GM12878 (cell line): ENCODE measurements at regions not wholly inside any gene's neighbourhood (a gene's known extent, or its start where the extent isn't known, plus 50 kb on each side); places are given as distances from the start of the nearest gene placed in this dataset.

ENCODE experiments used
- ATAC-seq: fragments of 200-7000 bp; cut with Tn5 transposase; 3 replicates; pipeline ENCODE4 v1.9.1; 2020; ENCODE audit warnings: mild to moderate bottlenecking, moderate library complexity
- BruUV-seq: library from RNA; stranded (reverse); fragments of 400-500 nt; replicated peaks from 2 replicates; lab custom pipeline; 2021; lab: Mats Ljungman, UMichigan
- CTCF ChIA-PET: fragments of 300-600 bp; sonication (Branson Sonifier 250); formaldehyde crosslinking; extraction: SDS; loops from one replicate; lab custom pipeline; 2021; ENCODE audit warnings: inconsistent platforms; lab: Yijun Ruan, JAX
- POLR2A ChIA-PET: fragments of 350-600 bp; formaldehyde crosslinking; extraction: SDS; loops from one replicate; lab custom pipeline; 2021; ENCODE audit warnings: inconsistent platforms; lab: Charles Lee
- RAD21 ChIA-PET: fragments of 300-600 bp; sonication (Branson Sonifier 250); formaldehyde crosslinking; loops from one replicate; lab custom pipeline; 2023; ENCODE audit warnings: antibody characterized with exemption; ENCODE audit not compliant: unreplicated experiment; lab: Charles Lee
- SMC1A ChIA-PET: fragments of 300-600 bp; sonication (Branson Sonifier 250); formaldehyde crosslinking; loops from one replicate; lab custom pipeline; 2023; ENCODE audit not compliant: unreplicated experiment, uncharacterized antibody; lab: Charles Lee
- DNase-seq: peaks from one replicate; pipeline ENCODE4 v3.0.0-alpha.2; 2011; ENCODE audit warnings: low read depth, low spot score
- FAIRE-seq: peaks from 3 replicates; lab custom pipeline; 2011; peaks lifted over from hg19 to GRCh38; lab: Jason Lieb, UNC
- H2AFZ ChIP-seq: 2 replicates; pipeline ENCODE4 v1.6.0; 2011; ENCODE audit warnings: low read depth, low read length, control low read depth; ENCODE audit not compliant: control insufficient read depth
- H3K27ac ChIP-seq: 2 replicates; pipeline ENCODE4 v1.5.1; 2011; ENCODE audit warnings: control low read depth; ENCODE audit not compliant: control insufficient read depth, insufficient read depth
- H3K27me3 ChIP-seq, 2 experiments: replicated peaks in 1 of 2; 2 replicates each; pipeline versions ENCODE4 v1.6.0 to v1.6.1; 2011; ENCODE audit warnings: low read length in 1 of 2; ENCODE audit not compliant: control insufficient read depth in 2 of 2, insufficient read depth in 2 of 2
- H3K36me3 ChIP-seq, 2 experiments: 2 replicates each; pipeline ENCODE4 v1.5.1; 2011; ENCODE audit warnings: low read length in 1 of 2; ENCODE audit not compliant: control insufficient read depth in 2 of 2, insufficient read depth in 2 of 2
- H3K4me1 ChIP-seq: 2 replicates; pipeline ENCODE4 v1.6.1; 2011; ENCODE audit warnings: mild to moderate bottlenecking, low read length, moderate library complexity, mixed read lengths; ENCODE audit not compliant: control insufficient read depth, insufficient read depth
- H3K4me2 ChIP-seq: 2 replicates; pipeline ENCODE4 v1.6.0; 2011; ENCODE audit warnings: control low read depth; ENCODE audit not compliant: control insufficient read depth, insufficient read depth
- H3K4me3 ChIP-seq: fragments of 200-600 bp; sonication (generic); 2 replicates; pipeline ENCODE4 v1.5.1; 2016
- H3K79me2 ChIP-seq: 2 replicates; pipeline ENCODE4 v1.6.0; 2011; ENCODE audit warnings: low read length; ENCODE audit not compliant: control insufficient read depth, insufficient read depth
- H3K9ac ChIP-seq: 2 replicates; pipeline ENCODE4 v1.8.0; 2011; ENCODE audit warnings: low read length, control low read depth, mixed read lengths; ENCODE audit not compliant: control insufficient read depth, insufficient read depth
- H3K9me3 ChIP-seq: replicated peaks from 3 replicates; pipeline ENCODE4 v1.5.1; 2011; ENCODE audit warnings: mild to moderate bottlenecking, low read length; ENCODE audit not compliant: control insufficient read depth, insufficient read depth
- H4K20me1 ChIP-seq: 2 replicates; pipeline ENCODE4 v1.6.0; 2011; ENCODE audit not compliant: control insufficient read depth, insufficient read depth
- CBFB ChIP-seq: IDR thresholded peaks from 2 replicates; pipeline ENCODE4 v1.6.1; 2016; ENCODE audit warnings: antibody characterized with exemption, low read depth
- CREB1 ChIP-seq: IDR thresholded peaks from 2 replicates; pipeline ENCODE4 v1.6.1; 2012; ENCODE audit warnings: low read depth, mild to moderate bottlenecking, inconsistent platforms
- E2F4 ChIP-seq: IDR thresholded peaks from 2 replicates; pipeline ENCODE4 v1.6.1; 2012; ENCODE audit warnings: low read depth, low read length, improper control_type of control experiment
- FOXK2 ChIP-seq: fragments of 450-650 bp; IDR thresholded peaks from 2 replicates; pipeline ENCODE4 v1.6.1; 2017; ENCODE audit warnings: mild to moderate bottlenecking, moderate library complexity
- MEF2B ChIP-seq: fragments of 450-650 bp; IDR thresholded peaks from 2 replicates; pipeline ENCODE4 v1.6.1; 2018; ENCODE audit warnings: mild to moderate bottlenecking, moderate library complexity; ENCODE audit not compliant: partially characterized antibody, poor library complexity, severe bottlenecking
- MTA3 ChIP-seq: IDR thresholded peaks from 2 replicates; pipeline ENCODE4 v1.6.1; 2012; ENCODE audit warnings: low read length, inconsistent platforms, borderline replicate concordance
- NR2C1 ChIP-seq: fragments of 450-650 bp; IDR thresholded peaks from 2 replicates; pipeline ENCODE4 v1.6.1; 2017; ENCODE audit warnings: antibody characterized with exemption, mild to moderate bottlenecking, moderate library complexity
- SIX5 ChIP-seq: IDR thresholded peaks from 2 replicates; pipeline ENCODE4 v1.6.1; 2011; ENCODE audit warnings: mild to moderate bottlenecking, low read depth, low read length, moderate library complexity; ENCODE audit not compliant: severe bottlenecking
- ZNF622 ChIP-seq: fragments of 450-650 bp; IDR thresholded peaks from 2 replicates; pipeline ENCODE4 v1.6.1; 2017; ENCODE audit warnings: mild to moderate bottlenecking, inconsistent platforms
- WGBS: methylation state at CpG from one replicate; pipeline ENCODE4 v1.1.6; 2016; ENCODE audit warnings: low lambda C conversion rate; ENCODE audit not compliant: insufficient replicate concordance, insufficient coverage; ENCODE audit errors: missing lambda C conversion rate; 5-methylcytosine and 5-hydroxymethylcytosine counted together
- in situ Hi-C: fragments of 300-500 bp; cut with MboI; formaldehyde crosslinking; loops from 9 replicates; pipeline ENCODE4 v1.14.3; 2018; ENCODE audit warnings: mixed read lengths
- intact Hi-C: fragments of 100-400 bp; cut with micrococcal nuclease; formaldehyde crosslinking; loops from one replicate; pipeline ENCODE4 v1.14.2; 2022; ENCODE audit not compliant: unreplicated experiment
- TF ChIP-seq, protein P1 (sequence below): fragments of 150-350 bp; IDR thresholded peaks from 2 replicates; pipeline ENCODE4 v1.6.1; 2014; ENCODE audit warnings: mild to moderate bottlenecking, low read depth, low read length

GRCh38 chr4:67375291-67375690 is 170.0 kb downstream of the CENPC start (continued):
- no peak for TF ChIP-seq SIX5
- no peak for TF ChIP-seq FOXK2
- no peak for TF ChIP-seq ZNF622
- TF ChIP-seq CREB1, result no peak
- TF ChIP-seq MTA3, result no peak
- TF ChIP-seq CBFB, result no peak
- TF ChIP-seq E2F4, result no peak
- TF ChIP-seq, all 136 proteins: peak for 0

- RAD21 ChIA-PET, result no interaction called here
- POLR2A ChIA-PET, result no interaction called here
- FAIRE-seq, result no peak
- 41% methylated on average over 2 of the region's 2 CpGs for WGBS
- H3K9ac ChIP-seq, result no peak overlapping the region
- H3K27ac ChIP-seq, result no peak overlapping the region
- TF ChIP-seq, protein P1, sequence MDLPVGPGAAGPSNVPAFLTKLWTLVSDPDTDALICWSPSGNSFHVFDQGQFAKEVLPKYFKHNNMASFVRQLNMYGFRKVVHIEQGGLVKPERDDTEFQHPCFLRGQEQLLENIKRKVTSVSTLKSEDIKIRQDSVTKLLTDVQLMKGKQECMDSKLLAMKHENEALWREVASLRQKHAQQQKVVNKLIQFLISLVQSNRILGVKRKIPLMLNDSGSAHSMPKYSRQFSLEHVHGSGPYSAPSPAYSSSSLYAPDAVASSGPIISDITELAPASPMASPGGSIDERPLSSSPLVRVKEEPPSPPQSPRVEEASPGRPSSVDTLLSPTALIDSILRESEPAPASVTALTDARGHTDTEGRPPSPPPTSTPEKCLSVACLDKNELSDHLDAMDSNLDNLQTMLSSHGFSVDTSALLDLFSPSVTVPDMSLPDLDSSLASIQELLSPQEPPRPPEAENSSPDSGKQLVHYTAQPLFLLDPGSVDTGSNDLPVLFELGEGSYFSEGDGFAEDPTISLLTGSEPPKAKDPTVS, result no peak
- no peak for TF ChIP-seq NR2C1
- TF ChIP-seq MEF2B, result no peak
- TF ChIP-seq SIX5, result no peak
- TF ChIP-seq ZNF622, result no peak
- no peaks in the 10 kb centered on the region for H3K9me3 ChIP-seq
- no peaks in the 10 kb centered on the region for H3K4me1 ChIP-seq
- CTCF ChIA-PET, result no interaction called here
- H3K27me3 ChIP-seq, result no peaks in the 10 kb centered on the region; a peak in 1 of 4 replicates
- DNase-seq, result no peak
- intact Hi-C loops (no loop called here), in situ Hi-C loops (no loop called here)
- no peak overlapping the region for H3K4me2 ChIP-seq
- no peaks in the 10 kb centered on the region for H4K20me1 ChIP-seq
- no peak for ATAC-seq
- SMC1A ChIA-PET, result no interaction called here
- no peaks in the 10 kb centered on the region for H3K79me2 ChIP-seq
- no peaks in the 10 kb centered on the region for H3K36me3 ChIP-seq
- no peak overlapping the region for H3K4me3 ChIP-seq
- no TSS peak for BruUV-seq
- no peak overlapping the region for H2AFZ ChIP-seq
Measured at GRCh38 chr4:67371615-67372014, 173.7 kb downstream of the CENPC start.
